AG10803 (cell line): ENCODE measurements at regions not wholly inside any gene's neighbourhood (a gene's known extent, or its start where the extent isn't known, plus 50 kb on each side); places are given as distances from the start of the nearest gene placed in this dataset.

ENCODE experiments used
- DNase-seq: peaks from one replicate; pipeline ENCODE4 v3.0.0; 2010; ENCODE audit warnings: low read depth
- H3K4me3 ChIP-seq: 2 replicates; pipeline ENCODE4 v1.5.1; 2011; ENCODE audit warnings: mild to moderate bottlenecking, low read length, control low read depth
- CTCF ChIP-seq: conservative IDR thresholded peaks from 2 replicates; pipeline ENCODE4 v1.5.1; 2011; ENCODE audit warnings: mild to moderate bottlenecking, low read length, control low read depth, inconsistent platforms

GRCh38 chrY:15560840-15561239, 1036.5 kb downstream of the NLGN4Y start:
- TF ChIP-seq CTCF = no peak
- DNase-seq = no peak
- no peak overlapping the region for H3K4me3 ChIP-seq

GRCh38 chrY:15561501-15562289, 1037.4 kb downstream of the NLGN4Y start:
- DNase-seq = no peak
- no peak overlapping the region for H3K4me3 ChIP-seq
- TF ChIP-seq CTCF = no peak

GRCh38 chrY:15577886-15578285, 1053.6 kb downstream of the NLGN4Y start:
- DNase-seq = peak; percentile 67
- H3K4me3 ChIP-seq = no peak overlapping the region
- TF ChIP-seq CTCF = no peak

- H3K4me3 ChIP-seq = no peak overlapping the region
- no peak for TF ChIP-seq CTCF
- DNase-seq = peak; percentile 87
These were observed 1054.4 kb downstream of the NLGN4Y start for GRCh38 chrY:15578761-15579160.

GRCh38 chrY:15579245-15579644, 1054.9 kb downstream of the NLGN4Y start:
- no peak for DNase-seq
- TF ChIP-seq CTCF = peak; percentile 34
- H3K4me3 ChIP-seq = no peak overlapping the region

- no peak for DNase-seq
- TF ChIP-seq CTCF = no peak
- H3K4me3 ChIP-seq = no peak overlapping the region
These were observed 1058.8 kb downstream of the NLGN4Y start for GRCh38 chrY:15583111-15583510.

- H3K4me3 ChIP-seq = no peak overlapping the region
- no peak for DNase-seq
- TF ChIP-seq CTCF = no peak
These were observed 1068.6 kb downstream of the NLGN4Y start for GRCh38 chrY:15592957-15593356.
